Epidermal melanocyte (primary cell): ENCODE measurements at regions not wholly inside any gene's neighbourhood (a gene's known extent, or its start where the extent isn't known, plus 50 kb on each side); places are given as distances from the start of the nearest gene placed in this dataset.

Source experiments
- DNase-seq: peaks from one replicate; pipeline ENCODE4 v3.0.0; 2011; ENCODE audit warnings: low spot score; ENCODE audit not compliant: insufficient read length

GRCh38 chr20:50273601-50274491 is 83.2 kb downstream of the CEBPB start:
- no peak for DNase-seq

- DNase-seq = no peak
Measured at GRCh38 chr20:50274570-50275430, 84.2 kb downstream of the CEBPB start.

- DNase-seq = no peak
Measured at GRCh38 chr20:50276119-50277063, 85.8 kb downstream of the CEBPB start.

GRCh38 chr20:50277064-50277415 is 86.4 kb downstream of the CEBPB start:
- no peak for DNase-seq

- no peak for DNase-seq
Measured at GRCh38 chr20:50277460-50278376, 87.1 kb downstream of the CEBPB start.

GRCh38 chr20:50278377-50278683 is 87.7 kb downstream of the CEBPB start:
- no peak for DNase-seq

- no peak for DNase-seq
Measured at GRCh38 chr20:50278684-50279531, 88.3 kb downstream of the CEBPB start.

GRCh38 chr20:50279988-50280850 is 89.6 kb downstream of the CEBPB start:
- DNase-seq = no peak

GRCh38 chr20:50280851-50281655 is 90.4 kb downstream of the CEBPB start:
- DNase-seq = no peak

- no peak for DNase-seq
Measured at GRCh38 chr20:50281831-50282591, 91.4 kb downstream of the CEBPB start.

GRCh38 chr20:50282592-50283241 is 92.1 kb downstream of the CEBPB start:
- no peak for DNase-seq

- DNase-seq = no peak
Measured at GRCh38 chr20:50283370-50283769, 92.7 kb downstream of the CEBPB start.

GRCh38 chr20:50283922-50284810 is 93.5 kb downstream of the CEBPB start:
- DNase-seq = no peak

GRCh38 chr20:50284811-50285375 is 94.3 kb downstream of the CEBPB start:
- no peak for DNase-seq
